Stimulated activated CD8-positive, alpha-beta memory T cell treated with anti-CD3 and anti-CD28 coated beads, Interleukin-2, amount 100 ng/mL, for 1 hour (primary cell): ENCODE measurements at regions not wholly inside any gene's neighbourhood (a gene's known extent, or its start where the extent isn't known, plus 50 kb on each side); places are given as distances from the start of the nearest gene placed in this dataset.
A peak's percentile ranks its signal among the peaks of the same experiment; 100 is the strongest.

ENCODE experiments used
- DNase-seq, 2 donors: peaks; one replicate each; pipeline ENCODE4 v3.0.0-alpha.2; 2020; ENCODE audit warnings: low read depth in 2 of 2

DNA sequence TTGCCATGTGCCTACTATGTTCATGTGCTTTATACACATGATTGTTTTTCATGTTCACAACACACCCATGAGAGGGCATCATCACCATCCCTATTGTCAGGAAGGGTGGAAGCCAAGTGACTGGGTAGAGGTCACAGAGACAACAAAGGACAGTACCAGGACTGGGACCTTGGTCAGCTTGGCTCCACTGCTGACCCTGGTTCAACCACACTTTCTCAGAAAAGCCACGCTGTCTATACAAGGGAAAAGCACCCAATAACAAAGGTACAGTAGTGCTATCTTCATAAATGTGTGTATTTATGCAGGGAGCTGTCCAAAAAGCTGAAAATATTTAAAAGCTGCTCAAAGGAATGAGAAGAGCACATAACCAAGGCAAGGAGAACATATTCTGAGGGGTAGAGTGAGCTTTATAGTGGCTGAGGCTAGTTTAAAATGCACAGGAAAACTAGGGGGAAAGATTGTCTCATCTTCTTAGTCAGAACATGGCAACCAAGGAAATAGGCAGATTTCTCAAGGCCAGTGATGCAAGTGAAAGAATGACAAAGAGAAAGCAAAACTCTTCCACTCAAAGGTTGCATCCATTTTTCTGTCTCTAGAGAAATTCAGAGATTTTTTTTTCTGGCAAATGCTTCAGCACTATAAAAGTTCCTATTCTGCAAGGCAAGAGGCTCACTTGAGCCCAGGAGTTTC lies 415.0 kb downstream of the FOXO1 start:
- DNase-seq = no peak

DNA sequence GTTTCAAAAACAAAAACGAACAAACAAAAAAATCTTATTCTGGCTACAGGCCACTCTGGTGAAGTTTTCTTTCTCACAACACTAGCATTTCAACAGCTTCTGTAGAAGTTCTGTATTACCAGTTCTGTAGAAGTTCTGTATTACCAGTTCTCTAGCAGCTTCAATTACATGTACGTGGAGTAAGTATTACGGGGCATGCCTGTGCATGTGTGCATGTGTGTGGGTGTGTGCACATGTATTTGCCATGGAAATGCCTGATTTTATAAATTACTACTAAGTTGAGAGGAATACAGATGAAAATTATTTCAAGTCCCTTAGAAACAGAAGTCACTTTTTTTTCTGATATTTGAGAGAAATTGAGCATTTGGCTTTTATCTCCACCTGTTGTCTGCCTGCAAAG lies 414.2 kb downstream of the FOXO1 start:
- no peak for DNase-seq

DNA sequence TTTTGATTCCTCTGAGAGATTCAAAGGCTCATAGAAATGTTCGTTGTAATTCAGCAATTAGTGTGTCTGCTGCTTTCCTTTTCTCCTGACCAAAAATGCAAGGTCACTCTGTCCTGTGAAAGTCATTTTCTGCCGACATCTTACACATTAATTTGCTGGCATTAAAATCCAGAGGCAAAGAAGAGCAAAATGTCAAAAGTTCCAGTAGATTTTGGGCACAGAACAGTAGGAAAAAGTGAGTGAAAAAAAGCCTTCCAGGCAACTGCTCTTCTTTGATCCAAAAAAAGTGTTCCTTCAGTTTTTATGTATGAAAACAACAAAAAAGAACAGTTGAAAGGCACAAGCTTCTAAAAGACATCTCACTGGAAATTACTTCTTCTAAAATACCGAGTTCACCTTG lies 413.8 kb downstream of the FOXO1 start:
- DNase-seq = no peak

DNA sequence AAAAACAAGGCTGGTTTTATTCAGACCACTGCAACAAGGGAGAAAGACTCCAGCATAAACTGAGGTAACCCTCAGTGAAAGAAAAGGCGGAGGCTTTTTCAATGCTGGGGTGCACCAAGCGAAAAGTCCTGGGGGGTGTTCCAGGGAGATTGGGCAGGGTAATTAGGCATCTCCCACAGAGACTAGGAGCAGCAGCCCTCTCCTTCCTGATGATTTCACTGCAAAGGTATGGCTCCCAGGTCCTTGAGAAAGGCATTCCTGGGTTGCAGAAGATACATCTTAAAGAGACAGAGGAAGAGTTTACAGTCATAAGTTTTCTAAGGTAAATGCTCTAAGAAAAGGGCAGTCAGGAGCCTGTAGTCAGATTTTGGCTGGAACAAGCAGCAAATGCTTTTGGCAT lies 412.0 kb downstream of the FOXO1 start:
- DNase-seq = no peak

DNA sequence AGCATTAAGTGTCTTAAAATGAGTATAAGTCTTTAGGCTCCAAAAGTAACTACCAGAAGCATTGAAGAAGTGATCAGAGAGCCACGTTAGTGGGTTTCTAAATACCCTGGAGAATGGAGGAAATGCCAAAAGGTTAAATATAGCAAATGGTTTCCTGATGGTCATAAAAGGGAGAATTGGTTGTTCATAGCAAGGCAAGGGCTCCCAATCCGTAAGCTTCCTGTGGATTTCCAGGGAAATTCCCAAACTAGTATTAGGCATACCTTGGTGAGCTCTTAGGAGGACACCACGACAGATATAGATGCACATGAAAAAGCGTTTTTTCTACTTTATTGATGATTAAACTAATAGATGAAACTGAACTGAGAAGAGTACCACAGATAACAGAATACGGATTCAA lies 410.9 kb downstream of the FOXO1 start:
- DNase-seq = no peak

DNA sequence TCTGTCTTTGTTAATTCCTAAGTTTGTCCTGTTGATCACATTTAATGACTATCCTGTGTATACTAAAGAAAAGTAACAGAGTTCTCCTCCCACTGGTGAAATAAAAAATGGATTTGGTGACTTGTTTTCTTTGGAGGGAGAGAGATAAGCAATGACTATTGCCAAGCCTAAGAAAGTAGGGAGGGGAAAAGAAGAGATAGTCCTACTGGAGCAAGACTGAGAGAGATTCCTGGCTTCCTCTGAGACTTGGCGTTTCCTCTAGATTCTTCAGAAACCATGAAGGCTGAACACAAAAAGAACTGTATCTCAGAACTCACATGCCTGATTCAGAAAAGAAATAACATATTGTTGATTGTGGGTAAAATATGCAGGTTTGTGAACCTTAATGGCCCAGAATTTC lies 406.5 kb downstream of the FOXO1 start:
- DNase-seq = no peak

DNA sequence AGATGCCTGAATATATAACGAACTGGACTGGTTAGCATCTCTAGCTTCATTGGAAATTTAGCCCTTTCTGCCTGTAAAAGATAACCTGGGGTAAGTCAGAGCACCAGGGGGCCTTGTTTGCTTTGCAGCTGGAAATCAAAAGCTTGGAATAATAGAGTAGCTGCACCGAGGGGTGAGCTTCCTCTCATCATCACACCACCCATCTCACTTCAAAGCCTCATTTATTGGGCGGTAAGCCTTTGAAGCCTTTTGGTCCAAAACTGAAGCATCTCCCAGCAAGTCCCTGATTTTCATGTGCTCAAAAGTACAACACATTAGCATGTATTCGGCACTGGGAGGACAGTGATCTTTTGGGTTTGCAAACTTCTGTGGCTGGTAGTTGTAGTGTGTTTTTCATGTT lies 405.1 kb downstream of the FOXO1 start:
- DNase-seq = no peak

DNA sequence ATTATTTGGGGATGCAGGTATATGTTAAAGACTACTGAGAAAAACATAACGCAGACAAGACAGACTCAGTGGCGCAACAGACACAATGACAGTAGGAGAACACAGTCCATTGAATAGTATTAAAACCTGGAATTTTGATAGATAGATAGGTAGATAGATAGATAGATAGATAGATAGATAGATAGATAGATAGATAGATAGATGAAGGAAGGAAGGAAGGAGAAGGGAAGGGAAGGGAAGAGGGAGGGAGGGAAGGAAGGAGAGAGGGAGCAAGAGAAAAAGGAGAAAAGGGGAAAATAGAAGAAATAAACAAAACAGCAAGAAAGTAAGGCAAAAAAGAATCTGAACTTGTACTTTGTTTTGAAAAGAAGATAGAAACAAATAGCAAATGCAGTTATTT lies 404.5 kb downstream of the FOXO1 start:
- no peak for DNase-seq

DNA sequence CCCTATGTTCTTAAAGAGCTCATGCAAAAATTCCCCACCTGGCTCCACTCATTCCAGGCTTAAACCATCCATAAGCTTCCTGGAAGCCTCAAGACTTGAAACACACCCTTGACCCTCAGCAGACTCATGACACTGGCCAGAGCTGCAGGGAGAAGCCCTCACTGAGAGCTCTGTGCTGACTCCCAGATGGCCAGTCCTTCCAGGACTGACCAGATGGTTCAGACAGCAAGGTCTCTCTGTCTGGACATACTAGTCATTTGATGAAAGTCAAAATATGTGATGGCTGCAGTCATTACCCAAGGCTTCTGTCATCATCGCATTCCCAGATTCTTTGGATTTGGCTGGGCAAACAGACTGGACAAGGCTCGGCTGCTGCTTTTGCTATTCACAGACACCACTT lies 397.4 kb downstream of the FOXO1 start:
- no peak for DNase-seq

DNA sequence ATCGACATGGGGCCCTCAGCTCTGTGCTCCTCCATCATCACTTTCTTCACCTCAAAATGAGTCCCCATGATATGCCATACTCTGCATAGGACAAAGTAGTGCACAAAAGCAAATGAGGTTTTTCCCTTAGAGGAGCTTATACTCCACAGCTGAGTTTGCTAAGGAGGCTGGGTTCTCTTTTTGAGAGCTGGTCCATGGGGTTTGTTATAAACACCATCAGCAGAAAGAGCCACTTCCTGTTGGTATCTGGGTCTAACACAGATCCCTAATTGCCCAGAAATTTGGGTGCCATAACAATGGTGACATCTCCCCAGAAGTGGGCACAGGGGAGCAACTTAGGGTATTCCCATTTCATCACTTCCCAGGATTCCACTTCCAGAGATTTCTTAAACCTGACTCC lies 395.7 kb downstream of the FOXO1 start:
- no peak for DNase-seq

DNA sequence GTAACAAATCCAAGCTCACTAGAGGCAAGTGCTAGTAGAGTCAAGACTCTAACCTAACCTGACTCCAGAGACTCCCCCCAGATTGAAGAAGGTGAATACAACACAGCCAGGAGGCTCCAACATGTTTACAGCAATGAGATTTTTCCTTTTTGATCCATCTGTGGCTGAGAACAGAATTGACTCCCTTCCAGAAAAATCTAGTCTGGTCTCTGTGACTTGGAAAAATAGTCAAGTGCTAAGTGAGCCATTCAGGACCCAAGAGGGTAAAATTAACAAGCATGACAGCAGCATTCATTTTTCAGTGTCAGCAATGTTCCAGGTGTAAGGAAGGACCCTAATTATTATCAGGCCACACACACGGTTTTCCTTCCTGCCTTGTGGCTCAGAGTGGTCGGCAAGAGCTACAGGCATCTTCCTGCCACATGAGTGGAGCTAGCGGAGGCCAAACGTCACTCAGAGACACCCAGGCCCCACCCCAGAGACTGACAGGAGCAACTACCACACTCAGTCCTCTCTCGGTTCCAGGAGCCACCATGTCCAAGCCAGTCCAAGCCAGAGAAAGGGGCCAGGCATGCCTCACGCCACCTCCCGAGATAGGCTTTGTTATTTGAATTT lies 395.1 kb downstream of the FOXO1 start:
- DNase-seq = no peak

DNA sequence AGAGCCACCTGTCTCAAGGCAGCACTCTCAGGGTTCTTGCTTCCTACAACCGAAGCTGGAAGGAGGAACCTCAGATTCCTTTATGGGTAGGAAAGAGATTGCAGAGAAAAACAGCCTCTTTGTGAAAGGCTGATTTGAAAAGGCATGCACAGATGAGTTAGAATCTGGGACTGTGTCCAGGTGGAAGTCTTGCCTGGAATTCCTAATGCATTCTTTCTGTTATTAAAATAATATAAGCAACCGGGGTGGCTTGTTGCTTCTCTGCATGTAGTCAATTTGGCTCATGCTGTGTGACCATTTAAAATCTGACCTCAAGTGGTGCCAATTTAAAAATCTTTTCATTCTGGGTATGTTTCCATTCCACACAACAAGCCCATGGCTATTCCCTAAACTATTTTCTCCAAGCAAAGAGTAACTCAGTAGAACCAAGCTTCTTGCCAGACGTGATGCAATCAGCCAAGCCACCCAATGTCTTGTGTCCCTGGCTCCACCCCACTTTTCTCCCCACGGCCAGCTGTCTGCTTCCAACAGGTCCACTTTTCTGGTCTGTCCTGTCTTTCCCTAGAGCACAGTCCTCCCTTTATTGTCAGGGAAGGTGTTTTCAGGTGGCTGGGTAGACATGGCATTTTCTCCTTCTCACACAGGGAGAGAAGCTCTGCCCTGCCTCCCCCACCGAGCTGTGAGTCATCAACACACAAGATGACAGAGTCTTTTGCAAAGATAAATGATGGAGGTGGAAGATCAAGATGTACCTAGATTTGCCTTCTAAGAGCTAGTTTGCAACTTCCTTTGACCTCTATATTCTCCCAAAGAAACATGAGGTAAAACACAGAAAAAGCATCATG lies 394.3 kb downstream of the FOXO1 start:
- DNase-seq = peak in 1 of 2 donors; percentile 21

DNA sequence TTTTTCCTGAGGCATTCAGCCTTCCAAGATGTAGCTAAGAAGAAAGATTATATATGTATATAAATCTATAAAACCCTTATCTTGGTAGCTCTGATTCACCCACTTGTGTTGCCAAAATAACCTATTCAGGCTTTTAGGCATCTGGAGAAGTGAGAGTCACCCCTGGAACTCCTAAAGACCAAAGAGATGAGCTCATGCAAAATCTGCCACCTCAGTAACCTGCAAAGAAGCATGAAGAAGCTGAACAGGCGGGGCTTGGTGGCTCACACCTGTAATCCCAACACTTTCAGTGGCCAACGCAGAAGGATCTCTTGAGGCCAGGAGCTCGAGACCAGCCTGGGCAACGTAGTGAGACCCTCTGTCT lies 393.7 kb downstream of the FOXO1 start:
- DNase-seq = no peak

DNA sequence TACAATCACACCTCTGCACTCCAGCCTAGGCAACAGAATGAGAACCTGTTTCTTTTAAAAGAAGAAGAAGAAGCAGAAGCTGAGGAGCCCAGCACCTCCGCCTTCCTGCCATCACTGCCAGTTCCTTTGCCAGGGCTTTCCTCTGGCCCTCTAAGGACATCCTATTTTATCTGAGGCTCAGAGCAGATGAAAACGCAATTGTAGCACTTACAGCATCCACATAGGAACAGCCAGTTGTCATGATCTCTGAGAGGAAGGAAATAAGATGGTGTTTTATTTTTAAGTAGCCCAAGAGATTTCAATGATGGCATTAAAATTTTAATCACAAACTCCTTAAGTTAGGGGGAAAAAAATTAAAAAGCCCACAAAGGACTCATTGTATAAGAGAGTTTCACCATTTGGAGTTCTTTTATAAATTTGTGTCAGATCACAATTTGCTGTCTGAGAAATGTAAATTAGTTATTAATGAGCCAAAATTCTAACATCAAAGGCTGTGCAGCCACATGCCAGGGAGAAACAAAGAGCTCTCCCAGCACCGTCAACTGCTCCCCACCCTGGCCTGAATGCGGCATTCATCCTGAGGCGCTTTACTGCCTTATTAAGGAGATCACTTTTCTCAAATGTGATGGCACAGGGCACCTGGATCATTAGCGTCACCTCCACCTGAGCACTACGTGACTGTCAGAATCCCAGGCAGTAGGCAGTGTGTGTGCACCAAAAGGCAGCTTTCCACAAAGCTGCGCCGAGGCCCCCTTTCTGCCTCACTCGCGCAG lies 393.0 kb downstream of the FOXO1 start:
- no peak for DNase-seq

DNA sequence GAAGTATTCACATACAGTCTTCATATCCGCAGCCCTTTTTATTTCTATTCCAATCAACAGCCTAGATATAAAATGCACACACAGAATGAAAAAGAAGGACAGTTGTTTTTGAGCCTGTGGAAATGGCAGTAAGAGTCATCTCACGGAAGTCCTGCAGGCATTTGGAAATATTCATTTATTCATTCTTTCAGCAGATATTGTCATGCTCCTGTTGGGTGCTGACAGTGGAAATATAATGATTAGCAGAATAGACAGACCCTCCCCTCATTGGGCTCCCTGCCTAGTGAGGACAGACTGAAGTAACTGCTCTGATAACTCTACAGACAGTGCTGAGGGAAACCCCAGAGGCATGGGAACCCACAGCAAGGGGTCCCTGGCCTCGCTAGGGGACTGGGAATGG lies 392.3 kb downstream of the FOXO1 start:
- DNase-seq = no peak

DNA sequence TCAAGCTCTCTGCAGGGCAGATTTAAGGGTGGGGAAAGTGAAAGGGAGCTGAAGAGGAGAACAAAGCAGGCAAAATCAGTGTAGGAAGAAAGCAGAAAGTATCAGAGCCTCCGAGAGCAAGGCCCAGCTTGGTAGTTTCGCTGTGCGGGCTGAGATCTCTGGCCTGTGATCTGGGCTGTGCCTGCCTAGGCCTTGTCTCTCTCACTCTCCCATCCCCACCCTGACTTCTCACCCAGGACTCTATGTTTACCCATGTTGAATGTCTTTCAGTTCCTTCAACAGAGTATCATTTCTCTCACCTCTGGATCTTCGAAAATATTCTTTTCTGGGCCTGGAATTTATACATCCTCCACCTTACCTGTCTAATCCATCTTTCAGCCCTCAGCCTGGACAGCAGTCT lies 391.3 kb downstream of the FOXO1 start:
- DNase-seq = no peak

DNA sequence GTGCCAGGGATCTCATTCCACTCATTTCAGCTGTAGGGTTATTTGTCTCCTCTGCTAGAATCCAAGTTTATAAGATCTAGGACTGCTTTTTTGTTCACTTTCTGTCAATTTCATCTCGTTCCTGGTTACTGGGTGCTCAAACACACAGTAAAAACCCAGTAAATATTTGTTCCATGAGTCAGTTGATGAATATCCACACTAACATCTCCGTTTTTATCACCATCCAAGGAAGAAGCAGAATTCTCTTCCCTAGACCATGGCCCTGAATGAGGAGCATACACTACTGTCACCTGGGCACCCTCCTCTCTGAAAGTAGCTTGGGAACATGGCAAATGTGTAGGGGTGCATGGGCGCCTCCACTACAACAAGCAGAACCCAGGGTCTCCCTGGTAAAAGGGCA lies 390.8 kb downstream of the FOXO1 start:
- DNase-seq = no peak

DNA sequence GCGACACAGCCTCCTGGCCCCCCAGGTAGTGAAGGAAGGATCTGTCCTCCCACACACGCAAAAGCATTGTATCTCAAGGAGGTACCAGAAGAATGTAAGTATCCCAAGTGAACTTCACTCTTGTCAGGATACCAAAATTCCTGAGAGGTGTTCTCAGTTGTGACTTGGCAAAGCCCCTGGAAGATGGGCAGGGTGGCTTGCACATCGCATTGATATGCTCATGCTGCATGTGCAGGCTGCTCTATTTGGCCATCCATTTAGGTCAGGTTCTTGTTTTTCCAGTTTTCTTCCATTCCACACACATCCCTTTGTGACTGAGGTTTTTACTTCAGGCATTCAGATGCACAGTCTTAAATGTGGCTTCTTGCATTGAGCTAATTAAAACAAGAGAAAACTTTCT lies 382.8 kb downstream of the FOXO1 start:
- DNase-seq = no peak

DNA sequence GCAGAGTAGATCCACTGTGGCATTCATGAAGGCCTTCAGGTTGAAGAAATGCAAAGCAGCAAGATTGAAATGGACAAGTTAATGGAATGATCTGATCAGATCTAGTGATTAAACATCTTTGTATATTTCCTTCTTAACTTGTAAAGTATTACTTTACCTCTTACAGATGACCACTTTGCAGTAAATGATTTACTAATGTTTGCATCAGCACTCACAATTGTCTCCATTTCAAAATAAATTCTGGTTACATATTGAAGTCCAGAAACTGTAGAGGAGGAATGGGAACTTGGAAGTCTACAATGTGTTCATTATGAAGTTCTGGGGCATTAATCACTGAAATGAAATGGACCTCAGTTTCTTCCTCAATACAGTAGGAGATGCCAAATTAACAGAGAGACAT lies 380.8 kb downstream of the FOXO1 start:
- DNase-seq = no peak

DNA sequence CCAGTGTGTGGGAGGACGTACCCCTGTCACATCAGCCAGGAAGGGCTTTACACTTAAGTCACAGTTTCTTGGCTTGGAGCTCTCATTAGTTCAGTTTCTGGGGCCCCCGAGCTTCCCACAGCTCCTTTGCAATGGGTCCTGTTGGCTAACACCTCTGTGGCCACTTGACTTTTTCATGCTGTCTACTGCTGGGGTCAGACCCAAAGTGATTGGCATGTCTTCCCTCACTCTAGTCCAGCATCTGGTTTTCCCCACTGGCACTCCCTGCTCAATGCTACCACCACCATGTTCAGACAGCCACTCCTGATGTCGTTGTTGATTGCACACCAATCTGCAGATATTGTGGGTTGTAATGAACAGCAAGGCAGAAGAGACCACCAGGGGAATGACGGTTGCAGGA lies 379.0 kb downstream of the FOXO1 start:
- DNase-seq = no peak

DNA sequence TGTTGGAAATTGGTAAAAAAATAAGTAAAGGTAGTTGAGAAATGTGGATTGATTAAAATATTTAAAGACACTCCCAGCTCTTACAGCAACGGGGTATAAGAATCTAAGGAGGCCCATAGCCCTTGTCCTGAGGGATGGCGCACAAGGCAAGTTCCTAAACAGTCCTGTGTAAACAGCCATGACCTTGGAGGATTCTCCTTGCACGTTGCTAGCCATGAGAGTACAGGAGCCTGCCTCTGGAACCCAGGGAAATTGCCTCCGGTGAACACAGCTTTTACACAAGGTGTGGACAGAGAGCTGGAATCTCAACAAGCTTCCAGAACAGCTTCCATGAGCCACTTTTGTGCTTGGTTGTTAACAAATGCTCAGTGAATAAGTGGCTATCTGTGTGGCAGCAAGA lies 378.2 kb downstream of the FOXO1 start:
- DNase-seq = no peak

DNA sequence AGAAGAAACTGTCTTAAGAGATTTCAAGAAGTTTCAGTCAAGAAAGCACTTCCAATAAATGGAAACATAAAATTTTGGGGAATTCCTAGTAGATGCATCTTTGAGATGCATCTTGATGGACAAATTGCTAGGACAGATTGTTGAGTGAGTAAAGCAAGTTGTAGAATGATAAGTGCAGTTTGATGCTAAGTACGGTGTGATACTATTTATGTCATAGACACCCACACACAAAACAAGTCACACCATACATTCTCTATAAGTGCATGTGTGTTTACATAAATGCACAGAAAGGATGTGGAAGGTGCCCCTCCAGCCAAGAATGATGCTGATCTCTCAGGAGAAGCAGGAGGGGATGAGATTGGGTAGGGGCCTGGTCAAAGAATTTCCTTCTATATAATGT lies 375.7 kb downstream of the FOXO1 start:
- no peak for DNase-seq
